Activated T-cell treated with anti-CD3 and anti-CD28 coated beads, Interleukin-2, amount 50 U/mL, for 72 hours (primary cell): ENCODE measurements at regions not wholly inside any gene's neighbourhood (a gene's known extent, or its start where the extent isn't known, plus 50 kb on each side); places are given as distances from the start of the nearest gene placed in this dataset.
"Not testable (repeated sequence)": the region's sequence is repeated elsewhere in the genome, so short reads cannot be mapped to it uniquely, and the experiment has no call there.

ENCODE experiments used
- ATAC-seq, 2 donors: fragments of 150-1000 bp; cut with Tn5 transposase; replicated peaks in 1 of 2; 2 replicates each; pipeline ENCODE4 v1.10.0; 2021; ENCODE audit warnings: moderate library complexity in 2 of 2, mild to moderate bottlenecking in 1 of 2
- DNase-seq, 2 donors: peaks; one replicate each; pipeline ENCODE4 v3.0.0; 2021 to 2022; ENCODE audit warnings: mixed read lengths in 1 of 2
- H3K27ac Mint-ChIP-seq: one replicate; pipeline ENCODE4 v1.8.0; 2022; ENCODE audit warnings: mild to moderate bottlenecking, moderate library complexity, mixed read lengths
- H3K27me3 Mint-ChIP-seq: one replicate; pipeline ENCODE4 v1.8.0; 2022; ENCODE audit warnings: low read depth, mixed read lengths
- H3K36me3 Mint-ChIP-seq, 2 donors: one replicate each; pipeline ENCODE4 v1.8.0; 2022; ENCODE audit warnings: mixed read lengths in 2 of 2, mild to moderate bottlenecking in 1 of 2; ENCODE audit not compliant: insufficient read depth in 2 of 2
- H3K4me1 Mint-ChIP-seq: one replicate; pipeline ENCODE4 v1.8.0; 2022; ENCODE audit warnings: low read depth, mixed read lengths
- H3K4me3 Mint-ChIP-seq, 2 donors: one replicate each; pipeline ENCODE4 v1.8.0; 2022; ENCODE audit warnings: mild to moderate bottlenecking in 2 of 2, mixed read lengths in 2 of 2, moderate library complexity in 2 of 2
- H3K9me3 Mint-ChIP-seq, 2 donors: one replicate each; pipeline ENCODE4 v1.8.0; 2022; ENCODE audit warnings: mixed read lengths in 2 of 2

GRCh38 chr10:114872519-114873087 is 51.0 kb downstream of the FHIP2A start:
- no peak for ATAC-seq
- peaks cover 9% of the 10 kb centered on the region for H3K4me1 Mint-ChIP-seq
- H3K4me3 Mint-ChIP-seq = no peak overlapping the region
- no peaks in the 10 kb centered on the region for H3K9me3 Mint-ChIP-seq
- H3K27ac Mint-ChIP-seq = no peak overlapping the region
- H3K27me3 Mint-ChIP-seq = peaks cover 35% of the 10 kb centered on the region
- no peak for DNase-seq
- no peaks in the 10 kb centered on the region for H3K36me3 Mint-ChIP-seq

- Mint-ChIP-seq H3K4me1 (peaks cover 16% of the 10 kb centered on the region), H3K27ac (no peak overlapping the region), H3K9me3 (no peaks in the 10 kb centered on the region), H3K4me3 (peak overlapping the region; percentile 9 to 42), H3K36me3 (no peaks in the 10 kb centered on the region), H3K27me3 (peaks cover 42% of the 10 kb centered on the region)
- ATAC-seq (peak in 1 of 2 donors; percentile 54), DNase-seq (peak in 1 of 2 donors; percentile 30)
Observed at GRCh38 chr10:114874827-114875411, 53.3 kb downstream of the FHIP2A start.

- not testable (repeated sequence) for H3K9me3 Mint-ChIP-seq, H3K27ac Mint-ChIP-seq, DNase-seq, H3K36me3 Mint-ChIP-seq, H3K4me3 Mint-ChIP-seq, ATAC-seq
- peaks cover 16% of the 10 kb centered on the region for H3K4me1 Mint-ChIP-seq
- H3K27me3 Mint-ChIP-seq = peaks cover 42% of the 10 kb centered on the region
Observed at GRCh38 chr10:114875590-114876081, 54.1 kb downstream of the FHIP2A start.

- DNase-seq = no peak
- Mint-ChIP-seq H3K4me1 (peaks cover 16% of the 10 kb centered on the region), H3K27ac (no peak overlapping the region), H3K36me3 (no peaks in the 10 kb centered on the region), H3K4me3 (no peak overlapping the region), H3K9me3 (no peaks in the 10 kb centered on the region), H3K27me3 (peaks cover 42% of the 10 kb centered on the region)
- ATAC-seq = no peak
Observed at GRCh38 chr10:114876169-114876568, 54.6 kb downstream of the FHIP2A start.

- H3K4me1 Mint-ChIP-seq = peaks cover 16% of the 10 kb centered on the region
- no peaks in the 10 kb centered on the region for H3K36me3 Mint-ChIP-seq
- no peak overlapping the region for H3K27ac Mint-ChIP-seq
- peak; percentile 55 to 61 for DNase-seq
- peak; percentile 80 to 82 for ATAC-seq
- H3K27me3 Mint-ChIP-seq = peaks cover 39% of the 10 kb centered on the region
- no peak overlapping the region for H3K4me3 Mint-ChIP-seq
- H3K9me3 Mint-ChIP-seq = no peaks in the 10 kb centered on the region
Observed at GRCh38 chr10:114876602-114877300, 55.2 kb downstream of the FHIP2A start.

- Mint-ChIP-seq H3K27me3 (peaks cover 34% of the 10 kb centered on the region), H3K4me1 (peaks cover 16% of the 10 kb centered on the region), H3K36me3 (no peaks in the 10 kb centered on the region), H3K27ac (no peak overlapping the region), H3K4me3 (no peak overlapping the region), H3K9me3 (no peaks in the 10 kb centered on the region)
- ATAC-seq (no peak), DNase-seq (no peak)
Observed at GRCh38 chr10:114877301-114877644, 55.7 kb downstream of the FHIP2A start.

GRCh38 chr10:114879093-114879492 is 57.5 kb downstream of the FHIP2A start:
- Mint-ChIP-seq H3K9me3 (no peaks in the 10 kb centered on the region), H3K36me3 (no peaks in the 10 kb centered on the region), H3K27me3 (peaks cover 27% of the 10 kb centered on the region), H3K27ac (no peak overlapping the region), H3K4me3 (peak overlapping the region in 1 of 2 donors; percentile 24), H3K4me1 (peaks cover 16% of the 10 kb centered on the region)
- no peak for ATAC-seq
- DNase-seq = no peak

- Mint-ChIP-seq H3K36me3 (no peaks in the 10 kb centered on the region), H3K4me3 (peak overlapping the region in 1 of 2 donors; percentile 24), H3K4me1 (peaks cover 16% of the 10 kb centered on the region), H3K27me3 (peaks cover 26% of the 10 kb centered on the region), H3K27ac (no peak overlapping the region), H3K9me3 (no peaks in the 10 kb centered on the region)
- ATAC-seq (peak; percentile 63 to 67), DNase-seq (peak; percentile 52 to 60)
Observed at GRCh38 chr10:114879541-114880158, 58.1 kb downstream of the FHIP2A start.

- peaks cover 12% of the 10 kb centered on the region for H3K27me3 Mint-ChIP-seq
- ATAC-seq = no peak
- DNase-seq = no peak
- no peak overlapping the region for H3K4me3 Mint-ChIP-seq
- no peaks in the 10 kb centered on the region for H3K9me3 Mint-ChIP-seq
- peaks cover 7% of the 10 kb centered on the region for H3K4me1 Mint-ChIP-seq
- H3K36me3 Mint-ChIP-seq = no peaks in the 10 kb centered on the region
- no peak overlapping the region for H3K27ac Mint-ChIP-seq
Observed at GRCh38 chr10:114881417-114881816, 56.6 kb upstream of the TRUB1 start.

- ATAC-seq (no peak), DNase-seq (no peak)
- H3K36me3 Mint-ChIP-seq = no peaks in the 10 kb centered on the region
- no peaks in the 10 kb centered on the region for H3K9me3 Mint-ChIP-seq
- H3K4me3 Mint-ChIP-seq = no peak overlapping the region
- peaks cover 9% of the 10 kb centered on the region for H3K27me3 Mint-ChIP-seq
- peaks cover 7% of the 10 kb centered on the region for H3K4me1 Mint-ChIP-seq
- H3K27ac Mint-ChIP-seq = no peak overlapping the region
Observed at GRCh38 chr10:114881901-114882300, 56.1 kb upstream of the TRUB1 start.

- Mint-ChIP-seq H3K4me3 (no peak overlapping the region), H3K27ac (no peak overlapping the region), H3K9me3 (no peaks in the 10 kb centered on the region), H3K27me3 (peaks cover 5% of the 10 kb centered on the region), H3K36me3 (no peaks in the 10 kb centered on the region), H3K4me1 (no peaks in the 10 kb centered on the region)
- DNase-seq (no peak), ATAC-seq (no peak)
Observed at GRCh38 chr10:114885443-114885842, 52.6 kb upstream of the TRUB1 start.
